ENCODE measurements at regions not wholly inside any gene's neighbourhood (a gene's known extent, or its start where the extent isn't known, plus 50 kb on each side); places are given as distances from the start of the nearest gene placed in this dataset.

DNA sequence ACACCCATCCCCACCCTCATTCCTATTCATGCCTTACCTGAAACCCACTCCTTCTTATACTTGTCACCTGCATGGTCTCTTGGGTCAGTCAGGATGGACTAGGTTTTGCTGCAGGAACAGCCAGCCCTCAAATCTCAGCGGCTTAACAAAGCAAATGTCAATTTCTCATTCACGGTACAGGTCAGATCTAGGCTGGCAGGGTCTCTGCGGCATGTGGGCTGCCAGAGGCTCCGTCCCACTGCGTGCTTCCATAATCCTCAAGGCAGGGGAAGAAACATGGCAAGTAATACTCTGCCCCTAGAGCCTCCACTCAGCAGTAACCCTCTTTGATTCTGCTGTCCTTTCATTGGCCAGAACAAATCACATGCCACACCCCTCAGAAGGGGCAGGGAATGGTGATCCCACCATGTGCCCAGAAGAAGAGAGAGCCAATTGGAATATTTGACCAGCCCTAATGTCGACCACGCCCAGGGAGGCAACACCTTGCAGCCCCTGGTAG is 114.9 kb upstream of the ZMIZ1 start:
- WGBS, 2 donors, result 91 to 95% methylated on average over 7 of the region's 7 CpGs
- no peak for ATAC-seq
- Histone ChIP-seq H3K4me3 (no peak overlapping the region), H3K9me3 (no peaks in the 10 kb centered on the region), H3K4me1 (no peaks in the 10 kb centered on the region), H3K36me3 (no peaks in the 10 kb centered on the region), H3K27ac (no peak overlapping the region), H3K27me3 (no peaks in the 10 kb centered on the region)
- TF ChIP-seq, protein P1, sequence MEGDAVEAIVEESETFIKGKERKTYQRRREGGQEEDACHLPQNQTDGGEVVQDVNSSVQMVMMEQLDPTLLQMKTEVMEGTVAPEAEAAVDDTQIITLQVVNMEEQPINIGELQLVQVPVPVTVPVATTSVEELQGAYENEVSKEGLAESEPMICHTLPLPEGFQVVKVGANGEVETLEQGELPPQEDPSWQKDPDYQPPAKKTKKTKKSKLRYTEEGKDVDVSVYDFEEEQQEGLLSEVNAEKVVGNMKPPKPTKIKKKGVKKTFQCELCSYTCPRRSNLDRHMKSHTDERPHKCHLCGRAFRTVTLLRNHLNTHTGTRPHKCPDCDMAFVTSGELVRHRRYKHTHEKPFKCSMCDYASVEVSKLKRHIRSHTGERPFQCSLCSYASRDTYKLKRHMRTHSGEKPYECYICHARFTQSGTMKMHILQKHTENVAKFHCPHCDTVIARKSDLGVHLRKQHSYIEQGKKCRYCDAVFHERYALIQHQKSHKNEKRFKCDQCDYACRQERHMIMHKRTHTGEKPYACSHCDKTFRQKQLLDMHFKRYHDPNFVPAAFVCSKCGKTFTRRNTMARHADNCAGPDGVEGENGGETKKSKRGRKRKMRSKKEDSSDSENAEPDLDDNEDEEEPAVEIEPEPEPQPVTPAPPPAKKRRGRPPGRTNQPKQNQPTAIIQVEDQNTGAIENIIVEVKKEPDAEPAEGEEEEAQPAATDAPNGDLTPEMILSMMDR (IDR thresholded peaks at IDR 0.05), result no peak
- peak in 1 of 6 donors; percentile 17 for DNase-seq
- intact Hi-C loops (cut with DNase I), result no loop called here
- no peak for FAIRE-seq

DNA sequence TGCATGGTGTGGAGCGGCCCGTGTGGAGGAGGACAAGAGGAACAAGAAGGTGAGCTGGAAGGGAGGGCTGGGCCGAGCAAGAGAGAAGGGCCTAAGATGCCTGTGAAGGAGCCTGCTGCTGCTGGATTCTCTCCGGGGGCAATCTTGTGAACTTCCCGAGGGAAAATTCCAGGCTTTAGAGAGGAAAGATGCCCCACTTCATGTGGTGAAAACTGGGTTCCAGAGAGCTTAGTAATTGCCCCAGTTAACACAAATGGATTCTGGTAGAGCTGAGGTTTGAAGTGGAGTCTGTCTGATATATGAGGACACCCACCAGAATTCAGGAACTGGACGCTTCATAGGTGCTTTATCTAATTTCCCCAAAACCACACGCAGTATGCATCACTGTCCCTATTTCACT is 114.1 kb upstream of the ZMIZ1 start:
- FAIRE-seq (no peak), ATAC-seq (no peak), DNase-seq (no peak)
- WGBS, 2 donors, result 91 to 92% methylated on average over 7 of the region's 7 CpGs
- TF ChIP-seq, protein P1 (IDR thresholded peaks at IDR 0.05), result no peak
- Histone ChIP-seq H3K27ac (no peak overlapping the region), H3K27me3 (no peaks in the 10 kb centered on the region), H3K36me3 (no peaks in the 10 kb centered on the region), H3K4me3 (no peak overlapping the region), H3K9me3 (no peaks in the 10 kb centered on the region), H3K4me1 (no peaks in the 10 kb centered on the region)
- intact Hi-C loops (cut with DNase I), result no loop called here

DNA sequence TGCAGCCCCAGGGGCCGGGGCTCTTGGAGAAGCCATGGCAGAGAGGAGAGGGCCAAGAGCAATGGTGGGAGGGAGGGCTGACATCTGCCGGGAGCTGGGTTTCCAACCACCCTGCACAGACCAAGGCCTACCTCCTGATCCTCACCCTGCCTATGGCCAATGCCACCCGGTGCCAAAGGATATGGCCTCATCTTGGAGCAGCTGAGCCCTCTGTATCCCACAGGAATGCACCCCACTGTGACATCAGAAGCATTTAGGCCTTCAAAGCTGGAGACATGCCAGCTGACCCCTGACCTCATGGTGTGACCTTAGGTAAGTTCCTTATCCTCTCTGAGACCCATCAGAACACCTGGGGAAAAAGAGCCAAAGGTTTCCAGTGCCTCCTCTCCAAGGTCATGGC is 113.6 kb upstream of the ZMIZ1 start:
- ATAC-seq, result no peak
- intact Hi-C loops (cut with DNase I), result no loop called here
- Histone ChIP-seq H3K4me3 (no peak overlapping the region), H3K36me3 (no peaks in the 10 kb centered on the region), H3K27ac (no peak overlapping the region), H3K27me3 (no peaks in the 10 kb centered on the region), H3K4me1 (no peaks in the 10 kb centered on the region), H3K9me3 (no peaks in the 10 kb centered on the region)
- 94 to 98% methylated on average over 3 of the region's 3 CpGs for WGBS, 2 donors
- no peak for FAIRE-seq
- TF ChIP-seq, protein P1 (IDR thresholded peaks at IDR 0.05), result no peak
- DNase-seq, result peak in 1 of 6 donors; percentile 25

DNA sequence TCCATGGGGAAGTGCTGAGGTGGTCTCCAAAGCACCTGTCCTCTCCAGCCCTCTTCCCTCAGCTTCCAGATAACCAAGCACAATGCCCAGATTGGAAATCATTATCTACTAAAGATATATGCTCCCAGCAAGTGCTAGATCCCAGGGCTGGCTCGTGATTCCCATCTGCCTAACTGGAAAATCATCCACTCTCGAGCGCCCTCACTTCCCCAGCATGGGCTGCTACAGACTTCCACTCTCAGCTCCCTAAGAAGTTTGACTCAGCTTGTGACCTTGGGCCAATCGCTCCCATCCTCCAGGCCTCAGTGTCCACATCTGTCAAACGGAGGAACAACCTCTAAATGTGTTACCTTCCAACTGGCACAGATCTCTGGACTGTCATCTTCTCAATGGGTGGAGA is 112.4 kb upstream of the ZMIZ1 start:
- H3K4me3 ChIP-seq, result no peak overlapping the region
- H3K4me1 ChIP-seq, result no peaks in the 10 kb centered on the region
- no peak overlapping the region for H3K27ac ChIP-seq
- TF ChIP-seq, protein P1 (IDR thresholded peaks at IDR 0.05), result no peak
- FAIRE-seq (no peak), ATAC-seq (no peak), DNase-seq (peak in 1 of 6 donors; percentile 12)
- no peaks in the 10 kb centered on the region for H3K9me3 ChIP-seq
- H3K36me3 ChIP-seq, result no peaks in the 10 kb centered on the region
- WGBS, 2 donors, result 79 to 87% methylated on average over 5 of the region's 5 CpGs
- no peaks in the 10 kb centered on the region for H3K27me3 ChIP-seq
- intact Hi-C loops (cut with DNase I), result no loop called here

DNA sequence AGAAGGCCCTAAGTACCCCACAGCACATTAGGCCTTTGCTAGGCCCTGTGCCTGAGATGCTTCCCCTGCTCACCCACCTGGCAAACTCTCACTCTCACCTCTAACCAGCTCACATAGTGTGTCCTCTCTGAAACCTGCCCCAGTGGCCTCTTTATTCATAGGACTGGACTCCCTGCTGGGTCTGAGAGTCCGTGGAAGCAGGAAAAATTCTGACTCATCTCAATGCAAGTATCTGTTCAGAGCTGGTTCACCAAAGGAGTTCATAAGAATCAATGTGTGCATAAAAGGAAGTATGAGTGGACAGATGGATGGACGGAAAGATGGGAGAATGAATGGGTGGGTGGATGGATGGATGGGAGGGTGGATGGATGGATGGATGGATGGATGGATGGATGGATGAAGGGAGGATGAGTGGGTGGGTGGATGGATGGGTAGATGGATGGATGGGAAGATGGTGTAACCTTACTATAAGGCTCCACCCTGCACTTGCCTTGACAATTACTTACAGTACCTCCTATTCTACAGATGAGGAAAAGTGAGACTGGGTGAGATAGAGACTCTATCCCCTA is 111.2 kb upstream of the ZMIZ1 start:
- Histone ChIP-seq H3K9me3 (no peaks in the 10 kb centered on the region), H3K4me3 (no peak overlapping the region), H3K4me1 (no peaks in the 10 kb centered on the region), H3K27ac (no peak overlapping the region), H3K27me3 (no peaks in the 10 kb centered on the region), H3K36me3 (no peaks in the 10 kb centered on the region)
- no peak for ATAC-seq
- intact Hi-C loops (cut with DNase I), result no loop called here
- no peak for DNase-seq
- WGBS, 2 donors, result 85 to 86% methylated on average over 2 of the region's 2 CpGs
- no peak for FAIRE-seq
- TF ChIP-seq, protein P1 (IDR thresholded peaks at IDR 0.05), result no peak

All from pancreas (tissue), 10 donors.